Ishikawa (cell line): ENCODE measurements at regions not wholly inside any gene's neighbourhood (a gene's known extent, or its start where the extent isn't known, plus 50 kb on each side); places are given as distances from the start of the nearest gene placed in this dataset.

Experiments
- CREB1 ChIP-seq: IDR thresholded peaks from 2 replicates; pipeline ENCODE4 v1.6.1; 2012; ENCODE audit warnings: low read depth
- EGR1 ChIP-seq: IDR thresholded peaks from 2 replicates; pipeline ENCODE4 v1.6.1; 2012
- EP300 ChIP-seq: IDR thresholded peaks from 2 replicates; pipeline ENCODE4 v1.6.1; 2012; ENCODE audit warnings: borderline replicate concordance
- FOXM1 ChIP-seq: IDR thresholded peaks from 2 replicates; pipeline ENCODE4 v1.6.1; 2012; ENCODE audit warnings: low read depth, borderline replicate concordance
- NFIC ChIP-seq: IDR thresholded peaks from 2 replicates; pipeline ENCODE4 v1.6.1; 2012
- RAD21 ChIP-seq: IDR thresholded peaks from 2 replicates; pipeline ENCODE4 v1.6.1; 2012; ENCODE audit warnings: low read depth
- TAF1 ChIP-seq: IDR thresholded peaks from 2 replicates; pipeline ENCODE4 v1.6.1; 2012; ENCODE audit warnings: low read depth, mild to moderate bottlenecking
- ZBTB7A ChIP-seq: IDR thresholded peaks from 2 replicates; pipeline ENCODE4 v1.6.1; 2012; ENCODE audit warnings: low read depth
- TF ChIP-seq, protein P1 (sequence below): IDR thresholded peaks from 2 replicates; pipeline ENCODE4 v1.6.1; 2012; ENCODE audit warnings: low read depth, mild to moderate bottlenecking

GRCh38 chr13:61136093-61136492 is 279.6 kb downstream of the PCDH20 start:
- TF ChIP-seq TAF1: no peak
- TF ChIP-seq NFIC: no peak
- no peak for TF ChIP-seq EGR1
- TF ChIP-seq RAD21: no peak
- TF ChIP-seq ZBTB7A: no peak
- TF ChIP-seq EP300: no peak
- TF ChIP-seq, protein P1, sequence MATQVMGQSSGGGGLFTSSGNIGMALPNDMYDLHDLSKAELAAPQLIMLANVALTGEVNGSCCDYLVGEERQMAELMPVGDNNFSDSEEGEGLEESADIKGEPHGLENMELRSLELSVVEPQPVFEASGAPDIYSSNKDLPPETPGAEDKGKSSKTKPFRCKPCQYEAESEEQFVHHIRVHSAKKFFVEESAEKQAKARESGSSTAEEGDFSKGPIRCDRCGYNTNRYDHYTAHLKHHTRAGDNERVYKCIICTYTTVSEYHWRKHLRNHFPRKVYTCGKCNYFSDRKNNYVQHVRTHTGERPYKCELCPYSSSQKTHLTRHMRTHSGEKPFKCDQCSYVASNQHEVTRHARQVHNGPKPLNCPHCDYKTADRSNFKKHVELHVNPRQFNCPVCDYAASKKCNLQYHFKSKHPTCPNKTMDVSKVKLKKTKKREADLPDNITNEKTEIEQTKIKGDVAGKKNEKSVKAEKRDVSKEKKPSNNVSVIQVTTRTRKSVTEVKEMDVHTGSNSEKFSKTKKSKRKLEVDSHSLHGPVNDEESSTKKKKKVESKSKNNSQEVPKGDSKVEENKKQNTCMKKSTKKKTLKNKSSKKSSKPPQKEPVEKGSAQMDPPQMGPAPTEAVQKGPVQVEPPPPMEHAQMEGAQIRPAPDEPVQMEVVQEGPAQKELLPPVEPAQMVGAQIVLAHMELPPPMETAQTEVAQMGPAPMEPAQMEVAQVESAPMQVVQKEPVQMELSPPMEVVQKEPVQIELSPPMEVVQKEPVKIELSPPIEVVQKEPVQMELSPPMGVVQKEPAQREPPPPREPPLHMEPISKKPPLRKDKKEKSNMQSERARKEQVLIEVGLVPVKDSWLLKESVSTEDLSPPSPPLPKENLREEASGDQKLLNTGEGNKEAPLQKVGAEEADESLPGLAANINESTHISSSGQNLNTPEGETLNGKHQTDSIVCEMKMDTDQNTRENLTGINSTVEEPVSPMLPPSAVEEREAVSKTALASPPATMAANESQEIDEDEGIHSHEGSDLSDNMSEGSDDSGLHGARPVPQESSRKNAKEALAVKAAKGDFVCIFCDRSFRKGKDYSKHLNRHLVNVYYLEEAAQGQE: no peak
- no peak for TF ChIP-seq CREB1
- TF ChIP-seq FOXM1: no peak
